Iris pigment epithelial cell (primary cell): ENCODE measurements at regions not wholly inside any gene's neighbourhood (a gene's known extent, or its start where the extent isn't known, plus 50 kb on each side); places are given as distances from the start of the nearest gene placed in this dataset.
"Not testable (repeated sequence)": the region's sequence is repeated elsewhere in the genome, so short reads cannot be mapped to it uniquely, and the experiment has no call there.

Experiments
- DNase-seq: peaks from one replicate; pipeline ENCODE4 v3.0.0-alpha.2; 2011; ENCODE audit warnings: low read depth

- not testable (repeated sequence) for DNase-seq
Observed at GRCh38 chr5:43818394-43818793, 215.4 kb downstream of the NNT start.

- no peak for DNase-seq
Observed at GRCh38 chr5:43815497-43815896, 212.5 kb downstream of the NNT start.

- DNase-seq, result no peak
Observed at GRCh38 chr5:43804723-43805122, 201.7 kb downstream of the NNT start.

GRCh38 chr5:43804041-43804440 lies 201.1 kb downstream of the NNT start:
- peak; percentile 6 for DNase-seq

GRCh38 chr5:43802651-43803050 lies 199.7 kb downstream of the NNT start:
- no peak for DNase-seq

DNA sequence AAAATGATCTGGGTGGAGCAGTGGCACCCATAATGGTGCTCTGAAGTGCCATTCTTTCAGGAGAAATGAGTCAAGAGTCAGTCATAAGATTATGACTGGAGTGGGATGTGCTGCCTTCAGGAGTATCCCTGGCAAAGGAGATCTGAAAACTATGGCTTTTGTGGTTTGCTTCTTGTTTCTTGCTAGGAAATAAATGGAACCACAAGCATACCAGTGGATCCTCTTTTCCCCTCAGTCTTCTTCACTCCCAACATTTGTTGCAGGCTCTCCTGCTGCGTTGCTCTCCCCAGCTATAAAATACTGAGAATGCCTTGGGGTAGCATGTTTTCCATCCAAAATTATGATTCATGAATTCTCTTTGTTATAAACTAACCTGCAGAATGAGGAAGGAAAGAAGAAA lies 199.1 kb downstream of the NNT start:
- DNase-seq, result peak; percentile 5

- no peak for DNase-seq
Observed at GRCh38 chr5:43798740-43799139, 195.8 kb downstream of the NNT start.

DNA sequence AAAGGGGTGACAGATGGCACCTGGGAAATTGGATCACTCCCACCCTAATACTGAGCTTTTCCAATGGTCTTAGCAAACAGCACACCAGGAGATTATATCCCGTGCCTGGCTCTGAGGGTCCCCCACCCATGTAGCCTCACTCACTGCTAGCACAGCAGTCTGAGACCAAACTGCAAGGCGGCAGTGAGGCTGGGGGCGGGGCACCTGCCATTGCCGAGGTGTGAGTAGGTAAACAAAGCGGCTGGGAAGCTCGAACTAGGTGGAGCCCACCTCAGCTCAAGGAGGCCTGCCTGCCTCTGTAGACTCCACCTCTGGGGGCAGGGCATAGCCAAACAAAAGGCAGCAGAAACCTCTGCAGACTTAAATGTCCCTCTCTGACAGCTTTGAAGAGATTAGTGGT lies 188.9 kb downstream of the NNT start:
- DNase-seq, result not testable (repeated sequence)

DNA sequence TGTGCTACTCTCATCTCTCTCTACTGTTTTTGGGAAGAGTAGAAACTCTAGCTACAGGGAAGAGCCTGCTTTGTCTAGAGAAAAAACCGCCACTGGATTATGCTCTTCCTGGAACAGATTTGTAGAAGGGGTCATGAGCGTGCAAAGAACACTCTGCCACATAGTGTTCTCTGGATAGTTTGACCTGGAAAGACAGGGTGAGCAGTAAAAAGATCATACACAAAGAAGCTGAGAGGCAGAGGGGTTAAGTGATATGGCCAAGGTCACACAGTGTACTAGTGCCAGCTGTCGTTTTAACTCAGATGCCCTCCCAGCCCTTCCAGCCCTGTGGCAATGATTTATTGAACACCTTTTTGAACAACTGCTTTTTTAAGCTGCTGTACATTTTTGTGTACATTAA lies 182.2 kb downstream of the NNT start:
- no peak for DNase-seq

DNA sequence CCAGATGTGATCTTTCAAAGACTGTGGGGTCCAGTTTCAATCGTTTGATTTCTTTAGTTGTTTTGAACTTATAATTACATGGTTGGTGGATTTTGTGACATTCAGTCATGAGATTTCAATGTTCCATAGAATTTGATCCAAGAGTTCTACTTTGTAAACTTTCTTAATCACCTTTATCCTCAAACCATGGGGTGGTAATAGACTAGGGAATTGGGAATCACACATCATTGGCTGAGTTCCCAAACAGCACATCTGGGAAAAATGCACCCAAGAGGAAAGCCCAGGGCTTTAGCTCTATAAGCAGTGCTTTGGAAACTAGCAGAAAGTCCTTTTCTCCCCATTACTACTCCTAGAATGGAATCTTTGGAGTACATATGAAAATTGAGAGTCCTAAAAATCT lies 177.6 kb downstream of the NNT start:
- DNase-seq, result peak; percentile 10

DNA sequence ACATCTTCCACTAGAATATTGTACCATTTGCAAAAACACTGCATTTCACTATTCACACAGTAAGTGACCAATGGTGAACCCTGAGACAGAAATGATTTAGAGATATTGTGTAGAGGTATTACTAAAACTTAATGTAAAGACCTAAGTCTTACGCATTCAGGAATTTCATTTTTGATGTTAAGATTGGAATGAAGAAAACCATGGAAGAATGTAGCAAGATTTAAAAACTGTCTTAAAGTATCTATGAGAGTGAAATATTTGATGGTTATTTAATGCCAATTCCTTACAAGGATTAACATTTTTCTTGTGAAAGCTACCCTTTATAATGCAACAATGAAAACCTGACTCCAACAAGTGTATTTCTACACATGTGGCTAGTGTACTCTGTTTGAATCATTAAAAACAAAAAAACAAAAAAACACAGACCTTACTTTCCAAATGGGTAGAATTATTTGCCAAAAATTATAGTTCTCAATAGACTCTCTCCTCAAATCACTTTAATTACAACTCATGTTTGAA lies 172.0 kb downstream of the NNT start:
- DNase-seq, result peak; percentile 8

DNA sequence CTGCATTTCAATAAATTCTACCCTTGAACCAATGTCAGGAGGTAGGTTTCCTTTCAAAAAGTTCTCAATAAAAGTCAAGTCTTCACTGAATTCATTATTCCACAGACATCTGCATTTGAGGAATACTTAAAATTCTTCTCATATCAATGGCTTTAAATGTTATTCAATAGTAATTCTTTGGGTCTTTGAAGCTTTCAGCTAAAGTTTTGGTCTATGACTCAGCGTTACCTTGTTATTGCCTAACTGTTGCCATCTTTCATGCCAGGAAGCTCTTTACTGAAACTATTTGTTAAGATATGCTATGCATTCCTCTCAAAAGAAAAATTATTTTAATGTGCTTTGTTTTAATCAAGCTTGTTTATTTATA lies 170.5 kb downstream of the NNT start:
- DNase-seq, result peak; percentile 85

GRCh38 chr5:43772764-43773477 lies 169.9 kb downstream of the NNT start:
- DNase-seq, result peak; percentile 73

GRCh38 chr5:43772458-43772763 lies 169.4 kb downstream of the NNT start:
- DNase-seq, result no peak

DNA sequence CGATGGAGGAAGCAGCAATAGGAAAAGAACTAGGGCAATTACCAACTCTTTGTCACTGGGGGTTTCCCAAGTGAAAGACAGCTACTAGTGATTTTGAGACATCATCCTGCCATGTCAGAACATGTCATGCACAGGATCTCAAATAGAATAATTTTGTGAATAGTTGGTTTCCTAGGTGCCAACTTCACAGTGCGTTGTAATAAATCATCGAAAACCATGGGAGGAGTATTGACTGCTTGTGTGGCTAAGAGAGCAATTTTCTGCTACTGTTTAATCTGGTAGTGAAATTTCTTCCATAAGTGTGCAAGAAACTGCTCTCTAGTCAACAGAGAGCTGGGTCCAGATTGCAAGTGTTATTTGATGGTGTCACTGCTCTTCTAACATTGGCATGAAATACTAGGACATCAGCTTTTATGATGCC lies 168.6 kb downstream of the NNT start:
- DNase-seq, result no peak

GRCh38 chr5:43769571-43770355 lies 166.8 kb downstream of the NNT start:
- DNase-seq, result peak; percentile 97
